ENCODE measurements at regions not wholly inside any gene's neighbourhood (a gene's known extent, or its start where the extent isn't known, plus 50 kb on each side); places are given as distances from the start of the nearest gene placed in this dataset.

DNA sequence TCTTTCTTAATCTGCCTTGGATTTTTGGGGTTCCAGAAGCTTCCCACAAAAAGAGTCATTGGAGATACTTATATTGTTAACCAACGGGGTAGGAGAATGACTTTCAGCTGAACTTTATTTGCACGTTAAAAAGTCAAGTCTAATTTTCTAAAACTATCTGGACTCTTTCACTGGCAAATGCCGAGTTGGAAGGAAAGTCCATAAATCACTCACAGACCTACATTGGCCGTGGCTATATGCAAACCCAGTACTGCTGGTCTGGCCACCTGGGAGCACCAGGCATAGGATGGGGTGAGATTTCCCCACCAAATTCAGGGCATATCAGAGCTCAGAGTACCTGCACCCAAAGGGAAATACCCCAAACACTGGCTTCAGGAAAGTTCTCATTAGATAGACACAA is 71.3 kb upstream of the SALL4 start:
- TF ChIP-seq CTCF (IDR thresholded peaks at IDR 0.05), result no peak
- no peak for TF ChIP-seq POLR2A (IDR thresholded peaks at IDR 0.05)

Measured in adrenal gland (tissue), 5 donors.